GM23248 (cell line): ENCODE measurements at regions not wholly inside any gene's neighbourhood (a gene's known extent, or its start where the extent isn't known, plus 50 kb on each side); places are given as distances from the start of the nearest gene placed in this dataset.

Source experiments
- EZH2 ChIP-seq: fragments of 200-600 bp; sonication (generic); IDR thresholded peaks from 2 replicates; pipeline ENCODE4 v1.6.1; 2018; ENCODE audit warnings: antibody characterized with exemption, mild to moderate bottlenecking; ENCODE audit not compliant: insufficient read depth, poor library complexity, severe bottlenecking
- EZH2phosphoT487 ChIP-seq: fragments of 200-600 bp; sonication (generic); IDR thresholded peaks from 2 replicates; pipeline ENCODE4 v1.6.1; 2018; ENCODE audit warnings: antibody characterized with exemption, moderate library complexity, mild to moderate bottlenecking, low read depth; ENCODE audit not compliant: insufficient read depth

DNA sequence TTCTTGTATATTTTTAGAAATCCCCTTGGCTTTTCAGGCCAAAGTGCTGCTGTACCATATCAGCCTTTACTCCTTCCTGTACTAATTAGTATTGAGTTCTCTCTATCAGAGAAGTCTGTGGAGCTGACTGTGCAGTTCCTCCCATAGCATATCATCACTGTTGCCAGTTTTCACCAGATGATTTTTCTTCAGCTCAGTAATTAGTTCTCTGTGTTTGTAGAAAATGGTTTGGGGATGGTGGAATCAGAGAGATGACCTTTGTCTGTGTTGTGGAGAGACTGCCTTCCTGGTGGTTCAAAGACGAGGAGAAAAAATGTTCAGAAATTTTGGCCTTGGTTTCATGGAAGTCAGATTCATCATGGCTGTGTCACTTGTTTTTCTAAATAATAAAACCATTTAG is 227.5 kb upstream of the ACTBL2 start:
- TF ChIP-seq EZH2phosphoT487 (no peak), EZH2 (no peak)
